HEK293T (cell line): ENCODE measurements at regions not wholly inside any gene's neighbourhood (a gene's known extent, or its start where the extent isn't known, plus 50 kb on each side); places are given as distances from the start of the nearest gene placed in this dataset.

ENCODE experiments used
- CTCF ChIA-PET: fragments of 350-600 bp; formaldehyde crosslinking; extraction: SDS; loops from one replicate; lab custom pipeline; 2021; ENCODE audit warnings: antibody characterized with exemption, inconsistent platforms; lab: Yijun Ruan, JAX
- POLR2A ChIA-PET: fragments of 350-600 bp; formaldehyde crosslinking; extraction: SDS; loops from one replicate; lab custom pipeline; 2020; ENCODE audit warnings: antibody characterized with exemption, inconsistent platforms; lab: Yijun Ruan, JAX
- DNase-seq: peaks from one replicate; pipeline ENCODE4 v3.0.0; 2012; ENCODE audit warnings: mixed read lengths; ENCODE audit errors: extremely low spot score
- ARNT ChIP-seq: fragments of 450-650 bp; IDR thresholded peaks from 2 replicates; pipeline ENCODE4 v1.6.1; 2017; ENCODE audit warnings: mild to moderate bottlenecking
- BHLHE40 ChIP-seq: fragments of 450-650 bp; IDR thresholded peaks from 2 replicates; pipeline ENCODE4 v1.6.1; 2016; ENCODE audit warnings: mild to moderate bottlenecking, moderate library complexity, borderline replicate concordance
- CTBP1 ChIP-seq: fragments of 450-650 bp; IDR thresholded peaks from 2 replicates; pipeline ENCODE4 v1.6.1; 2016; ENCODE audit warnings: borderline replicate concordance
- ELF4 ChIP-seq: fragments of 450-650 bp; IDR thresholded peaks from 2 replicates; pipeline ENCODE4 v1.6.1; 2017; ENCODE audit warnings: antibody characterized with exemption
- FOXA1 ChIP-seq: fragments of 450-650 bp; IDR thresholded peaks from 2 replicates; pipeline ENCODE4 v1.6.1; 2016; ENCODE audit warnings: mild to moderate bottlenecking
- FOXK2 ChIP-seq: fragments of 450-650 bp; IDR thresholded peaks from 2 replicates; pipeline ENCODE4 v1.6.1; 2016; ENCODE audit warnings: mild to moderate bottlenecking
- FOXM1 ChIP-seq: fragments of 450-650 bp; IDR thresholded peaks from 2 replicates; pipeline ENCODE4 v1.6.1; 2017; ENCODE audit warnings: mild to moderate bottlenecking, borderline replicate concordance
- HDGF ChIP-seq: fragments of 450-650 bp; IDR thresholded peaks from 2 replicates; pipeline ENCODE4 v1.6.1; 2017; ENCODE audit warnings: antibody characterized with exemption, borderline replicate concordance
- L3MBTL2 ChIP-seq: fragments of 450-650 bp; conservative IDR thresholded peaks from 2 replicates; pipeline ENCODE4 v1.6.1; 2016; ENCODE audit warnings: mild to moderate bottlenecking
- LEF1 ChIP-seq: fragments of 450-650 bp; IDR thresholded peaks from 2 replicates; pipeline ENCODE4 v1.6.1; 2017; ENCODE audit warnings: mild to moderate bottlenecking, borderline replicate concordance
- NFRKB ChIP-seq: fragments of 450-650 bp; IDR thresholded peaks from 2 replicates; pipeline ENCODE4 v1.6.1; 2016; ENCODE audit warnings: mild to moderate bottlenecking, moderate library complexity
- PKNOX1 ChIP-seq: fragments of 450-650 bp; IDR thresholded peaks from 2 replicates; pipeline ENCODE4 v1.6.1; 2016
- SP1 ChIP-seq: fragments of 450-650 bp; IDR thresholded peaks from 2 replicates; pipeline ENCODE4 v1.6.1; 2017
- SUZ12 ChIP-seq: fragments of 450-650 bp; IDR thresholded peaks from 2 replicates; pipeline ENCODE4 v1.6.1; 2016; ENCODE audit warnings: mild to moderate bottlenecking
- TARDBP ChIP-seq: fragments of 450-650 bp; IDR thresholded peaks from 2 replicates; pipeline ENCODE4 v1.6.1; 2016
- ZNF384 ChIP-seq: fragments of 450-650 bp; IDR thresholded peaks from 2 replicates; pipeline ENCODE4 v1.6.1; 2016

- POLR2A ChIA-PET: no interaction called here
- TF ChIP-seq NFRKB (no peak), ZNF384 (no peak), CTBP1 (no peak), FOXK2 (no peak), ELF4 (no peak), BHLHE40 (no peak), FOXM1 (no peak), ARNT (no peak), FOXA1 (no peak), TARDBP (no peak), SUZ12 (no peak)
- CTCF ChIA-PET: no interaction called here
Observed at GRCh38 chr5:68618501-68618900, 402.9 kb downstream of the PIK3R1 start.

GRCh38 chr5:68627001-68627400, 411.4 kb downstream of the PIK3R1 start:
- POLR2A ChIA-PET: no interaction called here
- TF ChIP-seq L3MBTL2: no peak
- no peak for DNase-seq
- CTCF ChIA-PET: no interaction called here

More at GRCh38 chr5:68618501-68618900, 402.9 kb downstream of the PIK3R1 start:
- DNase-seq: no peak

- TF ChIP-seq CTBP1: no peak
- no peak for DNase-seq
- ChIA-PET POLR2A (no interaction called here), CTCF (no interaction called here)
Observed at GRCh38 chr5:68628082-68628814, 412.7 kb downstream of the PIK3R1 start.

- no peak for DNase-seq
- ChIA-PET POLR2A (no interaction called here), CTCF (no interaction called here)
- no peak for TF ChIP-seq ARNT
- no peak for TF ChIP-seq SUZ12
Observed at GRCh38 chr5:68630354-68630753, 414.8 kb downstream of the PIK3R1 start.

- TF ChIP-seq ARNT (no peak), CTBP1 (no peak), FOXM1 (no peak), PKNOX1 (no peak), FOXA1 (no peak), SUZ12 (no peak), FOXK2 (no peak), ZNF384 (no peak), ELF4 (no peak), TARDBP (no peak), NFRKB (no peak), SP1 (no peak), LEF1 (no peak), L3MBTL2 (no peak), BHLHE40 (no peak), HDGF (no peak)
- POLR2A ChIA-PET: no interaction called here
- CTCF ChIA-PET: no interaction called here
- DNase-seq: no peak
Observed at GRCh38 chr5:68631884-68632283, 416.3 kb downstream of the PIK3R1 start.

- POLR2A ChIA-PET: no interaction called here
- CTCF ChIA-PET: no interaction called here
- TF ChIP-seq ARNT (no peak), SP1 (no peak), L3MBTL2 (no peak), NFRKB (no peak), SUZ12 (no peak), FOXA1 (no peak), TARDBP (no peak), FOXK2 (no peak), FOXM1 (no peak), CTBP1 (no peak), ELF4 (no peak), PKNOX1 (no peak), HDGF (no peak), ZNF384 (no peak), BHLHE40 (no peak), LEF1 (no peak)
- no peak for DNase-seq
Observed at GRCh38 chr5:68641211-68641610, 425.7 kb downstream of the PIK3R1 start.

GRCh38 chr5:68643064-68643463, 427.5 kb downstream of the PIK3R1 start:
- POLR2A ChIA-PET: no interaction called here
- DNase-seq: no peak
- TF ChIP-seq FOXK2 (no peak), L3MBTL2 (no peak), FOXA1 (no peak), BHLHE40 (no peak), LEF1 (no peak), CTBP1 (no peak)
- CTCF ChIA-PET: no interaction called here
